D721Med (cell line): ENCODE measurements at regions not wholly inside any gene's neighbourhood (a gene's known extent, or its start where the extent isn't known, plus 50 kb on each side); places are given as distances from the start of the nearest gene placed in this dataset.

Experiments
- DNase-seq: peaks from one replicate; pipeline ENCODE4 v3.0.0; 2011; ENCODE audit warnings: low spot score; ENCODE audit not compliant: insufficient read length
- FAIRE-seq: peaks from 2 replicates; lab custom pipeline; 2011; peaks lifted over from hg19 to GRCh38; lab: Jason Lieb, UNC
- TF ChIP-seq, protein P1 (sequence below): IDR thresholded peaks from 2 replicates; pipeline ENCODE4 v1.5.1; 2012; ENCODE audit warnings: mild to moderate bottlenecking, control low read depth; ENCODE audit not compliant: insufficient read depth; ENCODE audit errors: missing control alignments

GRCh38 chr5:58224221-58224620 lies 235.7 kb downstream of the PLK2 start:
- FAIRE-seq = no peak

GRCh38 chr5:58215364-58215763 lies 244.5 kb downstream of the PLK2 start:
- DNase-seq (no peak), FAIRE-seq (no peak)
- TF ChIP-seq, protein P1, sequence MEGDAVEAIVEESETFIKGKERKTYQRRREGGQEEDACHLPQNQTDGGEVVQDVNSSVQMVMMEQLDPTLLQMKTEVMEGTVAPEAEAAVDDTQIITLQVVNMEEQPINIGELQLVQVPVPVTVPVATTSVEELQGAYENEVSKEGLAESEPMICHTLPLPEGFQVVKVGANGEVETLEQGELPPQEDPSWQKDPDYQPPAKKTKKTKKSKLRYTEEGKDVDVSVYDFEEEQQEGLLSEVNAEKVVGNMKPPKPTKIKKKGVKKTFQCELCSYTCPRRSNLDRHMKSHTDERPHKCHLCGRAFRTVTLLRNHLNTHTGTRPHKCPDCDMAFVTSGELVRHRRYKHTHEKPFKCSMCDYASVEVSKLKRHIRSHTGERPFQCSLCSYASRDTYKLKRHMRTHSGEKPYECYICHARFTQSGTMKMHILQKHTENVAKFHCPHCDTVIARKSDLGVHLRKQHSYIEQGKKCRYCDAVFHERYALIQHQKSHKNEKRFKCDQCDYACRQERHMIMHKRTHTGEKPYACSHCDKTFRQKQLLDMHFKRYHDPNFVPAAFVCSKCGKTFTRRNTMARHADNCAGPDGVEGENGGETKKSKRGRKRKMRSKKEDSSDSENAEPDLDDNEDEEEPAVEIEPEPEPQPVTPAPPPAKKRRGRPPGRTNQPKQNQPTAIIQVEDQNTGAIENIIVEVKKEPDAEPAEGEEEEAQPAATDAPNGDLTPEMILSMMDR = no peak

More at GRCh38 chr5:58224221-58224620, 235.7 kb downstream of the PLK2 start:
- TF ChIP-seq, protein P1 = no peak
- no peak for DNase-seq

DNA sequence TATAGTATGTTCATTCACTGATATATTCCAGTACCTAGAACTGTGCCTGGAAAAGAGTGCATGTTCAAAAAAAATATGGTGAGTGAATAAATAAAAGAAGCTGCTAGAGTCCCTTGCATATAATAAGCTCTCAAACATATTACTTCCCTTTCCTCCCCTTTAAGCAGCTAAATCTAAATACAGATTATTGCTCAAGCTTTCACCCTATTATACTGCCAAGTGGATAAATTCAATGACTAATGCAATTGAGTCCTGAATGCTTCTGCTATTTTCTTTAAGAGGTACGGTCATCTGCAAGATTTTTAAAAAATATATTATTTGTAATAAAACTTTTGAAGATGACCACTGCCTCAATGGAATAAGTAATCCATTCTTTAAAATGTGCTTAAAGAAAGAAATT lies 248.4 kb downstream of the PLK2 start:
- TF ChIP-seq, protein P1 = no peak
- FAIRE-seq (no peak), DNase-seq (no peak)

GRCh38 chr5:58208674-58209073 lies 251.2 kb downstream of the PLK2 start:
- DNase-seq (no peak), FAIRE-seq (no peak)
- TF ChIP-seq, protein P1 = no peak

DNA sequence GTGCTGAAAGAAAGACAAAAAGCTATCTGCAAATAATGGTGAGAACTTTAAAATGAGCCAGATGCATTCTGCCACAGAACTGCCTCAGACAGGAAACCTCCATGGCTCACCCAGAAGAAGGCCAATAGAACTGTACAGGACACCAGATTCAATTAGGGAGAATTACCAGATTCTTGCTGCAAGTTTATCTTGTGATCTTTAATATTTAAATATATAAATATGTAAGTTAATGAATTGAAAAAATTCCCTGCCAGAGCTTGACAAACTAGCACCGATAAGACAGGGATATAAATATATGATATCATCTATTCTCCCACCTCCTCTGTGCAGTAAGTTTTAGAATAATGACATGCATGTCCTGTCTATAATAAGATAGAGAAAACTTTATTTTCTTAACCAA lies 252.8 kb downstream of the PLK2 start:
- FAIRE-seq (no peak), DNase-seq (no peak)
- TF ChIP-seq, protein P1 = no peak

GRCh38 chr5:58204966-58205365 lies 254.9 kb downstream of the PLK2 start:
- DNase-seq (no peak), FAIRE-seq (no peak)
- TF ChIP-seq, protein P1 = no peak

DNA sequence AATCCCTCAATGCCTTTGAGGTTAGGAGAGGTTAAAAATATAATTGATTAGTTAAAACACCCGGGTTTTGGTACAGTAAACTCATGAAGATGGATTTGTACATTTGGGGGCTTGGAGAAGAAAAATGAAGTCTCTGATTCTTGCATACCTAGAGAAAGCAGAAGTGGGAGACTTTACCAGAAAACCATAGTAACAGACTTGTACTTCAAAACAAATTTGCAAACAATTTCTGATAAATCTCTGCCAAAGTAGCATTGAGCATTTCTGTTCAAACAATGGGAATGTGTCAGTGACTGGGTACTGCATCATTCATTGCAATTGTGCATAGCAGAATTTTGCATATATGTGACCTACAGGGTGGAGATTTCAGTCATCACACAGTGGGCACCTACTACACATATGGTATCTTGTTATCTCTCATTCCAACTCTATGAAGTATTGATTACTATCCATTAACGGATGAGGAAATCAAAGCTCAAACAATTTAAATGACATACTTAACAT lies 256.9 kb downstream of the PLK2 start:
- FAIRE-seq (no peak), DNase-seq (no peak)
- TF ChIP-seq, protein P1 = no peak
